GM12891 (cell line): ENCODE measurements at regions not wholly inside any gene's neighbourhood (a gene's known extent, or its start where the extent isn't known, plus 50 kb on each side); places are given as distances from the start of the nearest gene placed in this dataset.

ENCODE experiments used
- DNase-seq: peaks from one replicate; pipeline ENCODE4 v3.0.0; 2011; ENCODE audit warnings: low spot score; ENCODE audit not compliant: insufficient read length
- FAIRE-seq: peaks from 2 replicates; lab custom pipeline; 2011; peaks lifted over from hg19 to GRCh38; lab: Jason Lieb, UNC
- PAX5 ChIP-seq: IDR thresholded peaks from 2 replicates; pipeline ENCODE4 v1.6.1; 2011; ENCODE audit warnings: low read length, moderate library complexity, mild to moderate bottlenecking; ENCODE audit not compliant: insufficient read depth, severe bottlenecking
- POLR2A ChIP-seq: IDR thresholded peaks from 2 replicates; pipeline ENCODE4 v1.6.1; 2011; ENCODE audit warnings: low read depth, low read length, control low read depth
- POLR2AphosphoS5 ChIP-seq: IDR thresholded peaks from 2 replicates; pipeline ENCODE4 v1.6.1; 2011; ENCODE audit warnings: low read depth, low read length, control low read depth
- POU2F2 ChIP-seq: IDR thresholded peaks from 2 replicates; pipeline ENCODE4 v1.6.1; 2011; ENCODE audit warnings: low read depth, mild to moderate bottlenecking, control low read depth, low read length, moderate library complexity
- SPI1 ChIP-seq: IDR thresholded peaks from 2 replicates; pipeline ENCODE4 v1.6.1; 2011; ENCODE audit warnings: low read depth, low read length, control low read depth
- TAF1 ChIP-seq: IDR thresholded peaks from 2 replicates; pipeline ENCODE4 v1.6.1; 2011; ENCODE audit warnings: low read depth, low read length, control low read depth

GRCh38 chr5:125185740-125186139 lies 439.3 kb upstream of the ZNF608 start:
- TF ChIP-seq POLR2AphosphoS5, result no peak
- no peak for FAIRE-seq
- DNase-seq, result no peak

DNA sequence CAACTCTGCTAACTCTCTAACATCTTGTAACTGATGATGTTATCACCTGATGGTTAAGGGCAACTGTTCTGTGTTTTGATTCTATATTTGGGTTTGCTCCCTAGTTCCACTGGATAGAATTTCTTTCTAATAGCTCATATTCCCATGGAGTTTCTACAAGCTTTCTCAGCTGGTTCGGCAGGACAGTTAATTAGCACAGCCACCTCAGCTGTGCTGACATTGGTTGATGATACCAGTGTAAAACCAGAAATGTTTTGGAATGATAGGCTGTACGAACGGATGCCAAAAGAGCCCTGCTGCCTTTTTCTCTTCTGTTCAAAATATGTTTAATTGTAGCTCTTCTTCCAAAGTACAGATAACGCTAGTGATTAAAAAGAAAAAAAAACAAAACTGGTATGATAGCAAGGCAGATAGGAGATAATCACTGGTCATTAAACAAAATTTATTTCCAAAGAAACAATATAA lies 440.5 kb upstream of the ZNF608 start:
- FAIRE-seq, result no peak
- no peak for TF ChIP-seq SPI1
- TF ChIP-seq POLR2A, result no peak
- no peak for TF ChIP-seq POLR2AphosphoS5
- TF ChIP-seq TAF1, result no peak
- no peak for TF ChIP-seq PAX5
- no peak for TF ChIP-seq POU2F2
- no peak for DNase-seq

- TF ChIP-seq POLR2AphosphoS5, result no peak
- no peak for TF ChIP-seq POU2F2
- TF ChIP-seq TAF1, result no peak
- no peak for TF ChIP-seq PAX5
- no peak for TF ChIP-seq SPI1
- no peak for TF ChIP-seq POLR2A
- no peak for FAIRE-seq
- DNase-seq, result no peak
These were observed 443.1 kb upstream of the ZNF608 start for GRCh38 chr5:125189531-125189941.

- no peak for TF ChIP-seq POLR2A
- TF ChIP-seq PAX5, result no peak
- TF ChIP-seq POU2F2, result no peak
- no peak for TF ChIP-seq TAF1
- no peak for TF ChIP-seq POLR2AphosphoS5
- FAIRE-seq (no peak), DNase-seq (no peak)
These were observed 444.0 kb upstream of the ZNF608 start for GRCh38 chr5:125190232-125191087.

DNA sequence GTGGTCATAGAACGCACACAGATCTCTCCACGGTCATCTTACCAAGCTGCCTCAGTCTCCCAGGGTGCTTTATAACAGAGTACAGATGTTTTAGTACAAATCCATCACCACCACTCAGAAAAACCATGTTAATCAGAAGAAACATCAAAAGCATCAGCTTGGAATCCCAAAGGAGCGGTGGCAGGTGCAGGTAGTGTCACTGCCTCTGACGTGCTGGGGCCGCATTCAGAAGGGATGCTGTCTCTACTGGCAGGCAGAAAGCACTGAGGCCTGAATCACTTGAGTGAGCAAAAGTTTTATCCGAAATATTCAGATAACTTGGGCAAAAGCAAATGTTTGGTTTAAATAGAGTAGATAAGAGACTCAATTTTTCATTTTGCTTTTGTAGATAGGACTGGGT lies 448.4 kb upstream of the ZNF608 start:
- TF ChIP-seq SPI1 (no peak), TAF1 (no peak), PAX5 (no peak), POU2F2 (no peak), POLR2AphosphoS5 (no peak), POLR2A (no peak)
- DNase-seq (no peak), FAIRE-seq (no peak)

- TF ChIP-seq POLR2A (no peak), POU2F2 (no peak), TAF1 (no peak), PAX5 (no peak), POLR2AphosphoS5 (no peak), SPI1 (no peak)
- DNase-seq (no peak), FAIRE-seq (no peak)
These were observed 450.2 kb upstream of the ZNF608 start for GRCh38 chr5:125196481-125197111.

DNA sequence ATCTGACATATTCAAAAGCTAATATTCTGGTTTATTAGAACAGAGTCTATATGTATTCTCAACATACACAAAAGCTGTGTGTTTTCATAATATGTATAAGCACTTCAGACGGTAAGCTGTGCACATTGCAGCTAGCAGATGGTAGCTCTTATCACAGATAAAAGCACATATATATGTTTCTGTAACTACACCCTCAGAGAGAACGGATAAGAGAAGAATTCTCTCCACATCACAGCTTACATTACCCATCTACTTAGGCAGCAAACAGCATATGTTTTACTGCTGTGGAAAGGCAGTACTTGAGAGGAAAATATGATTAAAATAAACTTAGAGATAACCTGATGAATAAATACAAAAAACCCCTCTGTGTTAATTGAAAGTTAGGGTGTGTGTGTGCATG lies 450.9 kb upstream of the ZNF608 start:
- no peak for FAIRE-seq
- no peak for TF ChIP-seq POLR2A
- no peak for DNase-seq

DNA sequence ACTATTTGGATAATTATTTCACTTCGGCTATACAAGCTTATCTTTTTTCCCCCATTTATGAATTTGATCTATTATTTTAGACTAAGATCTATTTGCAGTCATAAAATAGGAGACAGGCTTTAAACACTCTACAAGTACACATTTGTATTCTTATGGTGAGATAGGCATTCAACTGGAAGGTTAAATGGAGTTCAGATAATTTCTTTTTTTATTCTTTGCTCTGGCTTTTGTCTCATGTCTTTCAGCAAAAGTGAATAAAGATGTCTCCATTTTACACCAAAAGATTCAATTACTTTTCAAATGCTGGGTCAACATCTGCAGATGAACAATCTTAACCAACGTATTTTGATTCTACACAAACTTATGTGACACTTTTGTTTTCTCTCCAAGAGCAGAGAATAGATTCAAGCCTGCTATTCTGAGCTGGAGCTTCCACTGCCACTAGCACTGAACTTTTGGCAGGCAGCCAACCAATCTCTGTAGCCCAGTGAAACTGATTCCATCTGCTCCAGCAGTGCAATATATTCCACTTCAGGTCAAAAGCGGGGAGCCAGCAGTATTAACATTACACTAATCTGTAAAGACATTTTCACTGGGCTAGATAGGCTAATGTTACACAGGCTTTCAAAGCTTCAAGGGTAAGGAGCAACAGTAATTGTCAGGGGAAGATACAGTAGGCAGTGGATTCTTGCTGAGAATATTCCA lies 452.0 kb upstream of the ZNF608 start:
- no peak for FAIRE-seq
- TF ChIP-seq POU2F2 (no peak), TAF1 (no peak), PAX5 (no peak), SPI1 (no peak), POLR2A (no peak), POLR2AphosphoS5 (no peak)
- no peak for DNase-seq

GRCh38 chr5:125199373-125199772 lies 452.9 kb upstream of the ZNF608 start:
- DNase-seq (no peak), FAIRE-seq (peak; percentile 28)
- TF ChIP-seq POU2F2 (no peak), POLR2A (no peak), PAX5 (no peak), POLR2AphosphoS5 (no peak), SPI1 (no peak), TAF1 (no peak)
